Suppressor macrophage treated with lipopolysaccharide for 1 hour (primary cell): ENCODE measurements at regions not wholly inside any gene's neighbourhood (a gene's known extent, or its start where the extent isn't known, plus 50 kb on each side); places are given as distances from the start of the nearest gene placed in this dataset.
"Not testable (repeated sequence)": the region's sequence is repeated elsewhere in the genome, so short reads cannot be mapped to it uniquely, and the experiment has no call there.

Experiments used
- DNase-seq, 3 donors: peaks; one replicate each; pipeline ENCODE4 v3.0.0-alpha.2; 2020 to 2022

DNA sequence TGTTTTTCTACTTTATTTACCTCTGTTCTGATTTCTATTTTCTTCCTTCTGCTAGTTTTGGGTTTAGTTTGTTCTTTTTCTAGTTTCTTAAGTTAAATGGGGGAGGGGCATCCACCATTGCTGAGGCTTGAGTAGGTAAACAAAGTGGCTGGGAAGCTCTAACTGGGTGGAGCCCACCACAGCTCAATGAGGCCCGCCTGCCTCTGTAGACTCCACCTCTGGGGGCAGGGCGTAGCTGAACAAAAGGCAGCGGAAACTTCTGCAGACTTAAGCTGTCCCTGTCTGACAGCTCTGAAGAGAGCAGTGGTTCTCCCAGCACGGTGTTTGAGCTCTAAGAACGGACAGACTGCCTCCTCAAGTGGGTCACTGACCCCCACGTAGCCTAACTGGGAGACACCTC is 316.7 kb downstream of the RPLP1 start:
- DNase-seq, result not testable (repeated sequence)

DNA sequence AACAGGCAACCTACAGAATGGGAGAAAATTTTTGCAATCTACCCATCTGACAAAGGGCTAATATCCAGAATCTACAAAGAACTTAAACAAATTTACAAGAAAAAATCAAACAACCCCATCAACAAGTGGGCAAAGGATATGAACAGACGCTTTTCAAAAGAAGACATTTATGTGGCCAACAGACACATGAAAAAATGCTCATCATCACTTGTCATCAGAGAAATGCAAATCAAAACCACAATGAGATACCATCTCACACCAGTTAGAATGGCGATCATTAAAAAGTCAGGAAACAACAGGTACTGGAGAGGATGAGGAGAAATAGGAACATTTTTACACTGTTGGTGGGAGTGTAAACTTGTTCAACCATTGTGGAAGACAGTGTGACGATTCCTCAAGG is 321.6 kb downstream of the RPLP1 start:
- not testable (repeated sequence) for DNase-seq

DNA sequence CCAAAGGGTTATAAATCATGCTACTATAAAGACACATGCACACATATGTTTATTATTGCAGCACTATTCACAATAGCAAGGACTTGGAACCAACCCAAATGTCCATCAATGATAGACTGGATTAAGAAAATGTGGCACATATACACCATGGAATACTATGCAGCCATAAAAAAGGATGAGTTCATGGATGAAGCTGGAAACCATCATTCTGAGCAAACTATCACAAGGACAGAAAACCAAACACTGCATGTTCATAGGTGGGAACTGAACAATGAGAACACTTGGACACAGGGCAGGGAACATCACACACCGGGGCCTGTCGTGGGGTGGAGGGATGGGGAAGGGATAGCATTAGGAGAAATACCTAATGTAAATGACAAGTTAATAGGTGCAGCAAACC is 322.1 kb downstream of the RPLP1 start:
- DNase-seq, result not testable (repeated sequence)

DNA sequence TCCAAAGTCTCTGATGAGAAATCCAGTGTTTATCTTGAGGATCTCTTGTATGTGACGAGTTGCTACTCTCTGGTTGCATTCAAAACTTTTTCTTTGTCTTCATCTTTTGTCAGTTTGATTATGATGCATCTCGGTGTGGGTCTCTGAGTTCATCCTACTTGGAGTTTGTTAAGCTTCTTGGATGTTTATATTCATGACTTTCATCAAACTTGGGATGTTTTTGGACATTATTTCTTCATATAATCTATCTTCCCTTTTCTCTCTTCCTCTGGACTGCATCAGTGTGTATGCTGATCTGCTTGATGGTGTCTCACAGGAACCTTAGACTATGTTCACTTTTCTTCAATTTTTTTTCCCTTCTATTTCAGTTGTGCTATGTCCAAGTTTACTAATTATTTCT is 320.4 kb downstream of the TLE3 start:
- no peak for DNase-seq

DNA sequence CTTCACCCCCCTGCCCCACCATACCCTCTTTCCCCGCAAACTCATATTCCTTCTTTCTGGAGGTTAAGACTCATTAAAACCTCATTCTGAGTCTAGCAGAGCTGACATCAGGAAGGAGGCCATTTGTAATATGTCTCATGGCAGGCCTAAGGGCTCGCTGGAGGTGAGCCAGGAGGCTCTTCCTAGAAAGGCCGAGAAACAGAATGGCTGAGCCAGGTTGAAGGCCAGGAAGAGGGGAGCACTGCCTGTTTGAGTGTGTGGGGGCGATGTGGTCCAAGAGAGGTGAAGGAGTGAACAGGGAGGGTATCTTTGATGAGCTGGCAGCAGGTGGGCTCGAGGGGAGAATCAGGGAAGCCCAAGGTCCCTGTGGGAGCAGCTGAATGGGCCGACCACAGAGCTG is 317.3 kb downstream of the TLE3 start:
- DNase-seq, result no peak

DNA sequence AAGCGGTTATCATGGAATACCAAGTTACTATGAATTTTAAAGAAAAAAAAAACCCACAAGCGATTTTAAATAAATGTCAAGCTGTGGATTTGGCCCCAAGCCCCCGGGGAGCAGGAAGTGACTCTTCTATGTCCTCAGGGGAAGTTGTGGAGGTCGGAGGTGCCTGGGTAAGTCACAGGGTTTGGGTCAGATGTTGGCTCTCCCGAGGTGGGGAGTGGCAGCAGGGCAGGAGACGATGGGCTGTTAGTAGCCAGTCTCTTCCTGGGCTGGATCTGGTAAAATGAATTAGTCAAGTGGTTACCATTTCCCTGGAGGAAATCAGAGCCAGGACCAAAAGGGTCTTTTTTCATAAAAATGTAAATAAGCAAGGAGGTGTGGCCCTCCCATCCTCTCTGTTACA is 316.7 kb downstream of the TLE3 start:
- DNase-seq, result peak; percentile 42 to 48 (median 47)

DNA sequence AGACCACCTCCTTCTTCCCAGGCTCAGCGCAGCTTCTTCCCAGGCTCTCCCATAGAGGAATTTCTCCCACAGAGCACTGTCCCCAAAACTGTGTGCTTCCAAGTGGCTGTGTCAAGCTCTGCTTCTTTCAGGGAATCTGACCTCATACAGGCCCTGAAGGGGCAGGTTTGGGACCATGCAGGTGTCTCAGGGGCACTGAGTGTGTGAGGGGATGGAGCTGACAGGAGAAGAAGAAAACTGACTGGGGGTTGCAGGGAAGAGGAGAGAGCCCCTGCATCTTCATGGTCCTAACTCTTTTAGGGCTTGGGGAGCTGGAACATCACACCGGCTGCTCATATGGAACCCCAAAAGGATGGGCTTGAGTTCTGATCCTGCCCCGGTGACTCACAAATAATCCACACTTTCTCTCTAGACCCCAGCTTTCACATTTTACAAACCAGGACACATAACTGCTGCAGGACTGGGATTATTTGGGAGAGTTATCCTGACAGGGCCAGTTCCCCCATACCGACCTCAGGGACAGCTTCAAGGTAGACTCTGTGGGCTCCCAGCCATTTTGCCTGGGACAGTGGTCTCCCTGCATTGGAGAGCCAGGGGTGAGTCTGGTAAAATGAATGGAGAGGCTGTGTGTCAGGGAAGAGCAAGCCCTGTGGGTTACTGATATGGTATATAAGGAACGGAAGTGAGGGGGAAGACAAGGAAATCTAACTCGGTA is 316.1 kb downstream of the TLE3 start:
- DNase-seq, result no peak

DNA sequence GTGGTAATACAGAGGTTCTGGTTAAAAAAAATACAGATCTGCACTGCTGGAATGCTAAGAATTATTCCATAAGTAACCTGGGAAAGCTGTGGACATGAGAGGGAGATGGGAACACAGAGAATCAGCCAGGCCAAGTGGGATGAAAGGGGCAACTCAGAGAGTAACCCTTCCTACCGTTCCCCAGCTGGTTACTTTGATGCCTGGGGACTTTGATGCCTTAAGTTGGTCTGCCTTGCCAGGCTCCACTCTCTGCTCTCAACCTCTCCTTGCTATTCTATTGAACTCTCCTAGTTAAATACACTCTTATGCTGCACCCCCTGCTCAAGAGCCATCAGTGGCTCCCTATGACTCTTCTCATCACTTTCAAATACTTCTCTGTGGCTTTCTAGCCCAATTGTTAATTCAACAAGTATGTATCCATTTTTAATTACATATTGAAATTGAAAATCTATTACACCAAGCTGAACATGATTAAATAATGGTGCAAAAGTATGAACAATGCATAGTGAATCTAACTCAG is 315.5 kb downstream of the TLE3 start:
- DNase-seq, result no peak

DNA sequence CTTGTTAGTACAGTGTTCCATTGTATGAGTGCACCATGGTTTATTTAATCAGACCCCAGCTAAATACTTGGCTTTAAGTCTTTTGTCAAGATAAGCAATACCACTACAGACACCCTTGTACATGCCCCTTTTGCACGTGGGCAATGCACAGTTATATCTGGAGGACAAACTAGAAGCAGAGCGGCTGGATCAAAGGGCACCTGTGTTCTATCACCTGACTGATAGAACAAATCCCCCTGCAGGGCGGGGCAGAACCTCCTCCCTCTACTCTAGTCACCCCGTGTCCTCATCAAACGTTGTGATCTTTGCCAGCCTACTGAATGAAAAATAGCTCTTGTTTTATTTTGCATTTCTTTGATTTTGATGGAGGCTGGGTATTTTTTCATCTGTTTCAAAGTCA is 314.9 kb downstream of the TLE3 start:
- no peak for DNase-seq

DNA sequence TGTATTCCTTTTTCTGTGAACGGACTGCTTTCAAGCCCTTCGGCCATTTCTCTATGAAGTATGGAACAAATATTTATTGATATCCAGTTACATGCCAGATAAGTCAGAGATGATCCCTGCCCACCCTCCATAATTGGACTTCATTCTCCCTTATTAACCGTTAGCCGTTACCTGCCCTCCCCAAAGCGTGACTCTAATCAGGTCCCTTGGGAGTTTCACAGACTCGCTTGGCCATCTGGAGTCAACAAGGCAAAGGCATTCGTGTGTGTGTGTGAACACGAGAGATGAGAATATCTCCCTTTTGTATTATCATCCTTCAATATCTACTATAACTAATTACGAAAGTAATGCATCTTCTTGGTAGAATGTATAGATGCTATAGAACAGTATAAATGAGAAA is 314.5 kb downstream of the TLE3 start:
- DNase-seq, result no peak

DNA sequence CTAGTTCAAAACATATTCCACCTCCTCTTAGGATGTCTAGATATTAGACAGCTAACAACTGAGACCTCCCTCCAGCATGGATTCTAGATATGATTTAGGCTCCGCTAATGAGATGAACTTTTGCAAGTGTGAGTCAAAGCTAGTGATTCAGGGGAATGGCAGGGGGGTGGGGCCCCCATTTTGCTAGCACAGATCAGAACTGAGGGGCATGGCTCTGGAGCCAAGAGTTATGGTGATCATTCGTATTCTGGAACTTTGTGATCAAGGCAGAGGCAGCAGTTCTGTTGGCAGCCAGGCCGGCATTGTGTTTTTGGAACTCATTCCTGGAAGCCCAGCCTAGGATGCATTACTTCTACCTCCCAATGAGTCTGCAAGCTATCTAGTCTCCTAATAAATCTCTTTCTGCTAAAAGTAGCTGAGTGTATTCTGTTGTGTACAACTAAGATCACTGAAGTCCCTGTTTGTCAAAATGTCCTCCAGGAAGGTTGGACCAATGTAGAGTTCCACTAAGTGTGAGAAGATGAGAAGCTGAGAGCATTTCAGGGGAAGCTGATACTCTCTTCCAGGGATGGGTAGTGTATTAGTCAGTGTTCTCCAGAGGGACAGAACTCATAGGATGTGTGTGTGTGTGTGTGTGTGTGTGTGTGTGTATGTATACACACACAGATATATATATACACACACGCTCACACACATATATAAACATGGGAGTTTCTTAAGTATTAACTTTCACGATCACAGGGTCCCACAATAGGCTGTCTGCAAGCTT is 312.7 kb downstream of the TLE3 start:
- DNase-seq, result no peak

DNA sequence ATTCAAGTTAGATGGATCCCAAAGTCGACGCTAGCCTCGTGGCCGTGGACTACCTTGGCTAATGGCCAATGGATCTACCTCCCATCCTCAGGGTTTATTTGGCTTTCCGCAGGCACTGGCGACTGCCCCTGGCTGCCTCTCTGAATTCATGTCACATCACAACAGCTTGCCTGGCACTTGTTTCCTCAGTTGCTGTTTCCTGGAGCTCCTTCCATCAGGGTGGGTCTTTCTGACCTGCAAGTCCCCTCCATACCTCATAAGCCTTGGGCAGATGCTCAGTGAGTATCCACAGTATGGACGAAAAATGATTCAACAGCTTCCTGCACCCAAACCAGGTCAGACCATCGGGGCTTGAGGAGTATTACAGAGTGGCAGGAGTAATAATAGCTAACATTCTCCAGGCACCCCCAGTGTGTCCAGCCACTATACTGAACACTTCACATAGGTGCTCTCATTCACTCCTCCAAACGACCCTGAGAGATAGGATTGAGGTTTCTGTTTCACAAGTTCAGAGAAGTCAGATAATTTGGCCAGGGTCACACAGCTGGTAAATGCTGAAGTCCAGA is 311.5 kb downstream of the TLE3 start:
- no peak for DNase-seq

DNA sequence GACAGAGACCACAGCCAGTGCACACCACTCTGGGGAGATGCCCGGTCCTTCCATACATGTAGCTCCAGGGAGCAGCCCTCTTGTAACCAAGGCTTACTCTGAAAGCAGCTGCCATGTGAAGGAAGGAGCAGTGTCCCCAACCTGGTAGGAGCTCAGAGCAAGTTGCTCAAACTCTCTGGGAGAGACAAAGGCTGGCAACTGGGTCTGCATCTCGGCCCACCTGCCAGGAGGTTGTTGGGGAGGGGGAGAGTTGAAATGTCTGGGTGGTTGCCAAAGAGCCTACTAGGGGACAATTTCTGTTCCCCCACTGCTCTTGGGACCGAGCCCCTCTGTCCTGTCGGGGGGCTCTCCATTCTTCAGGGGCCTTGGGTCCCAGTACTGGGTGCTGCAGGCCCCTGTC is 309.9 kb downstream of the TLE3 start:
- no peak for DNase-seq

DNA sequence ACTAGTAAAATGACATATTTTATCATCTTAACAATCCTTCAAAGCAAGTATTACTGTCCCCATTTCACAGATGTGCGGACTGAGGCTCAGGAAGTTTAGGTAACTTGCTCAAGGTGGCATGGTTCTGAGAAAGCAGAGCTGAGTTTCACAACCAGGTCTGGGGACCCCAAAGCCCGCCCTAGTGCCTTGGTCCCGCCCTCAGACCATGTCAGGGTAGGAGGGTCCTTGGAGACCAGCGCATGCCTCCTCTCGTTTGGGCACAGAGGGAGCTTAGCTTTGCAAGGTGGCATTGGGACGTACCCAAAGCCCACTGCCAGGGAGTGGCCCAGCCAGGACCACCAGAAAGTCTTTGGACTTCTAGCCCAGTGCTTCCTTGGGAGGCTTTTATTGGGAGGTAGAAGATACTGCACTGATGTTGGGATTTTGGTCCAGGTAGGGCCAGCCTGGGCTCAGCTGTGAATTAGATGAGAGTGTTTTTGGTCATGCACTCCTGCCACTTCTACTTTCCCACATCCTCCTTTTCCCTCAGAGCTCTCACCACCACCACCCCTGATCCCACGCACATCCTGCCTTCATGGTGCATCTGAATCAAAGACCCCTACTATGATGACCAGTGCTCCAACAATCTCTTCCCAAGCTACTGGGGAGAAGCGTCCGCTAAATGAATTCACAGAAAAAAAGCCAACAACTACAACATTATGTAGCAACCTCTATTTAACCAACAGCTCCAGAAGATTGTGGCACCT is 307.9 kb downstream of the TLE3 start:
- no peak for DNase-seq

DNA sequence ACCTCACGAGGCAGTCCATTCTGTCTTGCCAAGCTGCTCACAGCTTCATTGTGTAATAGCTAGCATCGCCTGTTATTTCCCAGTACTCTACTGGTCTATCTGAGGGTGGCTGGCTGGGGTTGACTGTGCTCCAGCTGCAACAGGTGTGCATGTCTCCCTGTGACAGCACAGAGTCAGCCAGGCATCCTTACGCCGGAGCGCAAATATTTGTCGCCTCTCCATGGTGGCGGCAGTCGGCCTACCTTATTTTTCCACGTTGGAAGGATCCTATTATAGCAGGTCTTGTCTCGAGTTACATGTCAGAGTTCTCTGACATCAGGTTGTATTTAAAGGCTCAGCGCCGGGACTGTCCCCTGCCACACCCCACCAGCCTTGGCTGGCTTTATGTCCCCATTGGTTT is 307.1 kb downstream of the TLE3 start:
- no peak for DNase-seq

DNA sequence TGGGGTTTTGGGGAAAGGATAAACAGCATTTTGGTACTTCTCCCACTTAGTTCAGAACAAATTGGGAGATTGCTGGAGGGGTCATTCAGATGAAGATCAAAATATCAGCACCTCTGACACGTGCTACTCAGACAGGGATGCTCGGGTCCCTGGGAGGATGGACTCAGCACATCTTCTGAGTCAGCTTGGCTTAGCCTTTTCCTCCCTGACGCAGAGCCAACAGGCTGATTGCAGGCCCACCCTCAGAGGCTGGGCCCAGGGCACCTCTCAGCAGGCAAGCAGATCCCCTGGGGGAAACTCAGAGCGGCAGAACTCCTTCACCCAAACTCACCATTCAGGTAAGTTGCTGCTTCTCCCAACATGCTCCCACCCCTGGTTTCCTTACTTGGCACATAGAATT is 304.9 kb downstream of the TLE3 start:
- DNase-seq, result no peak

DNA sequence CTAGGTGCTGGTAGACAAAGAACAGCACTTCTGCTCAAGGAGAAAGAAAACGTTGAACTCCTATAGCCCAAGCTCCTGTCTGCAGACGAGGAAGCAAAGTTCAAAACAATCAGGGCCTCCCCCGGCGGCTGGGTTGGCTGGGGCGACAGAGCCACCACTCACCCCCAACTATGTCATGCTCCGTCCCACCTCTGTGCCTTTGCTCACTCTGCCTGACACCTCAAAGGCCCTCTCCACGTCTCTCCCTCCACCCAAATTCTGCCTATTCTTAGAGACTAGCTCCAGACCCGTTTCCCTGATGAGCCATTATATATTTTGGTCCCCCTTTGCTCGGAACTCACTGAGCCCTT is 304.3 kb downstream of the TLE3 start:
- DNase-seq, result no peak

DNA sequence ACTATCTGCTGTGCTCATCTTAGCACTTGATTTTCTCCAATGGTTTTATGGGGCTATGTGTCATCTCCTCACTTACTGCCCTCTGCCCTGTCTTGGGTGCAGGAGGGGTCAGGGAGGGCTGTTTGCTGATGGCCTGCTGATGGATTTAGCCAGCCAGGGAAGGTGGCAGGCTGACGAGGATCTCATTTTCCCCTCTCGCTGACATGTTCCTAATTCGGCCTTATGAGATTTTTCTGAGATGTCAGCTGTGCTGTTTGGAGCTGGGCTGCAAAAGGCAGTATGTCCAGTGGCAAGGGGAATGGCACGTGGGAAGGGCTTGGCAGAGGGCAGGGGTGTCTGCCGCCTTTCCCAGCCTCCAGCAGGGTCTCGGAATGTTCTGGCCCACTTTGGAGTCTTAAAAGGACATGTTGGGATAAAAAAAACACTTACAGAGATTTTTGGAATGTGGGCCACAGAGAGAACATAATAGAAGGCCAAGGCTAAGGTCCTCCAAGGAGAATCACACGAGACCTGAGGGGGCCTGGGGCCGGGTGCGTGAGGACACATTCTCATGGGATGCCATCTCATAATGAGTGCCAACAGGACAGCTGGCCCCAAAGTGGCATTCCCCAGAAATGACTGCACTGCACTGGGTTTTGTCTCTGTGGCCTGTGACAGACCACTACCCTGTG is 303.8 kb downstream of the TLE3 start:
- no peak for DNase-seq

DNA sequence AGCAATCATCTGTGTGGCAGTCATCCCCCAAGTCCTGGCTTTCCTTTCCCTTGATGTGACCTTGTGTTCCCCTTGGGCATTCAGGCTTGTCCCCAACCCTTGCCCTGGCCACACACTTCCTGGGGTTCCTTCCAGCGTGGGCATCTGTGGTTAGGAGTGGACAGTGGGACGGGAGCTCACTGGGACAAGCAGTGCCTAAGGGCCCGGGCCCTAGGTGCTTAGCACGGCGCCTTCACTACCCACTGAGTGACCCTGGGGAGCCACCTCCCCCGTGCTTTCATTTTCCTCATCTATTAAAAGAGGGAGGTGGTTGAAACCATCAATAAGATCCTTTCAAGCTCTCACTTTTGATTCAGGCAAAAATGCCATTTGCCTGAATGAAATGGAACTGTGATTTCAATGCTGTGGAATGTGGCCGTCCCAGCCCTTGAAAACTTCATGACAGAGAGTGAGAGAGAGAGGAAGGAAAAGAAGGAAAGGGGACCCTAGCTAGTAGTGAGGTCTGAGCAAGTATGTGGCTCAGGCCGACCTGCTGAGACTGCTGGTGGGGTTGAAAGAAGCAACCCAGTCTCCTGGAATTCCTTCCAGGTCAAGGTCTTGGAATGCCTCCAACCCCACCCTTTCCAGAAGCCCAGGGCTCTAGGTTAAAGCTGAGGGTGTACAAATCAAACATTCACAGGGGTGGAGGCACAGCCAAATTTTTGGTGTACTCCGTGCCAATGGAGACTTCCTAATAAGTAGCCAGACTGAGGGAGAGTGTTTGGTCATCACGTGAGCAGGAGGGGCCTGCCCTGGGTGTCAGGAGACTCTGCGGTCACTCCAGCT is 302.9 kb downstream of the TLE3 start:
- DNase-seq, result no peak

DNA sequence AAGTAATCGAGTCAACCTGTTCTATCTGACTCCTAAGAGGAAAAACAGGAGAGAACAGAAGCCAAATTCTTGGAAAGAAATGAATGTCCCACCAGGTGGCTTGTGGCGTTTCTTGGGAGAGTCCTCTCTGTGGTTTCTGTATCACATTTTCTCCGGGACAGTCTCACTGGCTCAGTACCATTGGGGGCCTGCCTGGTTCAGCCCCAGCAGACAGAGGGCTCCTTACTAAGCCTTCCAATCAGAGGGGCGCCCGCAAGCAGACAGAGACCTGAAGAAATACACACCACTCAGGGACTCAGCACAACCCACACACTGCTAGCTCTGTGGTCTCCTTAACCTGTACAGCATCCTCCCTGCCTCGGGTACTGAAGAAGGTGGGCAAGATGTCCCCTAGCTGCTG is 302.1 kb downstream of the TLE3 start:
- DNase-seq, result no peak

DNA sequence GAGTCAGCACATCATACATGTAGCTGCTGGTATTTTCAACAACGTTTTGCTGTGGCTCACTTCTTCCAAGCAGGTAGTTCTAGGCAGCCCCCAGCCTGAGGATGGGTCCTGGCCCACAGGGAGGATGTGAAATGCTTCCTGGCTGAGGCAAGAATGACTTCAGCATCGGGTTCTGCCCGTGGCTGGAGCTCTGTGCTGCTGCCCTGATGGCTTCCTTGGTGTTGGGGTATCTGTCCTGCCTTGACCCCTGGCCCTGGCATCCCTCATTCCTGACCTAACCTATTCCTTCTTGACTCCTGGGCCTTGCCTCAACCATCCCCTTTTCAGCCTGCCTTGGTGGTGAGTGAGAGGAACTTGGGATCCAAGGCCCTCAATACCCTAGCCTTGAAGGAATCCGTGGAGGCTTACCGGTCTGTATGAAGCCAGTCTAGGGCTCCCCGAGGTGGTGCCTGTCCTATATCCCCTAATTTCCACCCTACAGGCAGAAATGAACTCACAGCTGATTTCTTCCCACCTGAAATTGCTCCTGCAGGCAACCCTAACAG is 300.6 kb downstream of the TLE3 start:
- DNase-seq, result no peak

DNA sequence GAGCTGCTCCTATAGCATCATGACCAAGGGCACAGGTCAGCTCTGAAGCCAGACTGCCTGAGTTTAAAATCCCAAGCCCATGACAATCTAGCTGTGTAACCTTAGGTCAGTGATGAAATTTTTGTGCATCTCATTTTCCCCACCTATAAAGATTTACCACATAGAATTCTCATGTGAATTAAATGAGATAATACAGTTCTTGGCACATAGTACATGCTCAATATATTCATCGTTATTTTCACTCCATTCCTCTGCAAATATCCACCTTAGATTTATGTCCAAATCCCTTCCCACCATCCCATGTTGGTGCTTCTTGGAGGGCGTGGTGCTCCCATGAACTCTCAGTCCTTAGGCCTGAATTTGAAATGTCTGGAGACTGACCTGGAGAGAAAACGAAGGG is 300.1 kb downstream of the TLE3 start:
- no peak for DNase-seq
